ENCODE measurements at regions not wholly inside any gene's neighbourhood (a gene's known extent, or its start where the extent isn't known, plus 50 kb on each side); places are given as distances from the start of the nearest gene placed in this dataset.

DNA sequence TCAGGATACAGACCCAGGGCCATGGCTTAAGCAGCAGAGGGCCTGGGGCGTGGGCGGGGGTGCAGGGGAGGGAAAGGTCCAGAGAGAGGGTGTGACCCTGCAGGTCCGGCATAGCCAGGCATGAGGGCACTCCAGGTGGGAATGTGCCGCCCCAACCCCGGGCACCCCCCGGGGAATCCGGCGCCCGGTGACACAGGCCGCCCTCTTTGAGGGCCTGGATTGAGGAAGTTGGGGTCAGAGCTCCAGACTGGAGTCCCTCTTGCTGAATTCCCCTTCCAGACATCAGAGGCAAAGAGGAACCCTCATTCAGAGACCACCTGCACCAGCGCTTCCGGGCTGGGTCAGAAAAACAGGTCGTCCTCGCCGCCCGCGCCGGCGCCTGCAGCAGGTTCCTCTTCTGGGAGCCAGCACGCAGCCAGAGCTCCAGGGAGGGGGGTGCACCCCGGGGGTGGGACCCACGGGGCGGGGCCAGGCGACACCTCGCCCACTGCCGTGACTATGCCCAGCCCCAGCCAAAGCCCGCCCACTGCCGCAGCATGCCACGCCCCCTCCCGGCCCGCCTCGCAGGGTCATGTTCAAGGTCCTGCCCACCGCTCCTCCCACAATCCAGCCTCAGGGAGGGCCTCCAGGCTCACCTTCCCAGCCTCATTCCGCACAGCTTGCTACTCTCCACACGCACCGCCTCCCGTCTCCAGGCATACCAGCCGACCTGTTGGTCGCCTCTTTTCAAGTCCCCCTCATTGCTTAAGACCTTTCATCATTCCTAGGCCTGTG, 98.3 kb upstream of the ID2 start:
- peak; percentile 92 for DNase-seq (ENCODE audit: low spot score)
- Histone ChIP-seq H3K27me3 (no peaks in the 10 kb centered on the region), H3K27ac (peak overlapping the region; percentile 55 to 56), H3K36me3 (no peaks in the 10 kb centered on the region), H3K4me3 (peak overlapping the region in 1 of 2 donors; percentile 19), H3K9me3 (no peaks in the 10 kb centered on the region), H3K4me1 (peaks cover 0 to 36% of the 10 kb centered on the region in 2 donors)
- TF ChIP-seq, protein P1, sequence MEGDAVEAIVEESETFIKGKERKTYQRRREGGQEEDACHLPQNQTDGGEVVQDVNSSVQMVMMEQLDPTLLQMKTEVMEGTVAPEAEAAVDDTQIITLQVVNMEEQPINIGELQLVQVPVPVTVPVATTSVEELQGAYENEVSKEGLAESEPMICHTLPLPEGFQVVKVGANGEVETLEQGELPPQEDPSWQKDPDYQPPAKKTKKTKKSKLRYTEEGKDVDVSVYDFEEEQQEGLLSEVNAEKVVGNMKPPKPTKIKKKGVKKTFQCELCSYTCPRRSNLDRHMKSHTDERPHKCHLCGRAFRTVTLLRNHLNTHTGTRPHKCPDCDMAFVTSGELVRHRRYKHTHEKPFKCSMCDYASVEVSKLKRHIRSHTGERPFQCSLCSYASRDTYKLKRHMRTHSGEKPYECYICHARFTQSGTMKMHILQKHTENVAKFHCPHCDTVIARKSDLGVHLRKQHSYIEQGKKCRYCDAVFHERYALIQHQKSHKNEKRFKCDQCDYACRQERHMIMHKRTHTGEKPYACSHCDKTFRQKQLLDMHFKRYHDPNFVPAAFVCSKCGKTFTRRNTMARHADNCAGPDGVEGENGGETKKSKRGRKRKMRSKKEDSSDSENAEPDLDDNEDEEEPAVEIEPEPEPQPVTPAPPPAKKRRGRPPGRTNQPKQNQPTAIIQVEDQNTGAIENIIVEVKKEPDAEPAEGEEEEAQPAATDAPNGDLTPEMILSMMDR (IDR thresholded peaks at IDR 0.05): no peak

DNA sequence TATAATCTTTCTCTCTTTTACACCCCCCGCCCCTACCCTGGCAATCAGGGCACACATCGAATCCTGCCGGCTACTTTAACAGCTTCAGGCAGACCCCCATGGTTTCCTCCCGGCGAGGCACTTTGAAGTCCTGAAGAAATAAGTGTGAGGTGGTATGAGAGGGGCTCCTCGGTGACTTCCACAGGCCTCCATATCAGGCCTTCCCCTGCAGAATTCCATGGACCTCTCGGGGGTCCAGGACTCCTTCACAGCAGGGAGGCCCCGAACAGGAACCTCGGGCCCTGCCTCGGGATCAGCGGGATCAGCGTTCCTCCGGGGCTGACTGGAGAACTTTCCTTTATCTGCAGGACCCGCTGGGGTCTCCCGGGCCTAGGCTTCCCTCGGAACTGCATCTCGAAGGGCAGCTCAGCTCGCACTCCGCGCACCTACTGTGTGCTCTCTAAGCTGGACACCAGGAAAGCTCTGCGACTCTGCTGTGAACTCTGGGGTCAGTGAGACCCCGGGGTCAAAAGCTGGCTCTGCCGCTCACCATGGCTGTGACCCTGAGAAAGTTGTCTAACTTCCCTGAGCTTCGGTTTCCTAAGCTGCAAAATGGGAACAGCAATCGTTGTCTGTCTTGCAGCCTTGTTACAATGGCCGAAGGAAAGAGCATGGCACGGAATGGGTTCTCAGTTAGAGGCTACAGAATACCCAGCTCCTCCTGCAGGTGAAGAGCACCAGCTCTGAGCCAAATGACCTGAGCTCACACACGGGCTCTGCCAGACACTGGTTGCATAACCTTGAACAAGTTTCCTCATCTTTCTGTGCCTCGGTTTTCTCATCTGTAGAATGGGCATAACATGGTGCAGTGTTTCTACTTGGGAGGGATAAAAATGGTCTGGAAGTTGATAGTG, 97.4 kb upstream of the ID2 start:
- no peaks in the 10 kb centered on the region for H3K9me3 ChIP-seq
- DNase-seq (ENCODE audit: low spot score): no peak
- peak overlapping the region; percentile 55 to 56 for H3K27ac ChIP-seq
- H3K27me3 ChIP-seq: no peaks in the 10 kb centered on the region
- TF ChIP-seq, protein P1 (IDR thresholded peaks at IDR 0.05): no peak
- H3K36me3 ChIP-seq: no peaks in the 10 kb centered on the region
- H3K4me3 ChIP-seq: peak overlapping the region in 1 of 2 donors; percentile 19
- peaks cover 0 to 36% of the 10 kb centered on the region in 2 donors for H3K4me1 ChIP-seq

DNA sequence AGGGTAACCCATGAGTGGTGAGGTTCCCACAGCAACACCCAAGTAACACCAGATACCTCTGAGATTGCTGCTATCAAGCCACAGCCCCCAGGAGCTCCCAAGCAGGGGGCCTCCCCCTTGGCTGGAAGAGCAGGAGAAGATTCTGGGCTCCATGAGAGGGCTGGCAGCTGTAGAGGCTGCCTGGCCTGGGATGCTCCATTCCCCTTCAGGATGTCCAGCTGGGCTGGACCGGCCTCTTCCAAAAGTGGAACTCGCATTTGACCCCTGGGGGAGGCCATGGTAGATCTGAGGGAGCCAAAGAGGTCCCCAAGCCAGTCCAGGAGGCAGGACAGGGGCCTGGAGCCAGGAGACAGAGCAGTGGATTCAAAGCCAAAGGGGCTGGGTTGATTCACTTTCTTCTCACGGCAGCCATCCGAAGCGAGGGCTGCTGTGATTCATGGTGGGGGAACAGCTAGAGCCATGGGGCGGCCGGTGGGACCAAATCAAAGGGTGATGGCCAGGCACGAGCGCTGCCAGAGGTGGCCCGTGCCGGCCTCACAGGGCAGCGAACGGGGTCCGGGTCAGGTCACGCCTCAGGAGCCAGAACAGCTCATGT, 95.3 kb upstream of the ID2 start:
- no peak for DNase-seq (ENCODE audit: low spot score)
- TF ChIP-seq, protein P1 (IDR thresholded peaks at IDR 0.05): no peak
- peaks cover 0 to 27% of the 10 kb centered on the region in 2 donors for H3K4me1 ChIP-seq
- H3K9me3 ChIP-seq: no peaks in the 10 kb centered on the region
- no peaks in the 10 kb centered on the region for H3K36me3 ChIP-seq
- H3K27ac ChIP-seq: no peak overlapping the region
- no peak overlapping the region for H3K4me3 ChIP-seq
- H3K27me3 ChIP-seq: no peaks in the 10 kb centered on the region

DNA sequence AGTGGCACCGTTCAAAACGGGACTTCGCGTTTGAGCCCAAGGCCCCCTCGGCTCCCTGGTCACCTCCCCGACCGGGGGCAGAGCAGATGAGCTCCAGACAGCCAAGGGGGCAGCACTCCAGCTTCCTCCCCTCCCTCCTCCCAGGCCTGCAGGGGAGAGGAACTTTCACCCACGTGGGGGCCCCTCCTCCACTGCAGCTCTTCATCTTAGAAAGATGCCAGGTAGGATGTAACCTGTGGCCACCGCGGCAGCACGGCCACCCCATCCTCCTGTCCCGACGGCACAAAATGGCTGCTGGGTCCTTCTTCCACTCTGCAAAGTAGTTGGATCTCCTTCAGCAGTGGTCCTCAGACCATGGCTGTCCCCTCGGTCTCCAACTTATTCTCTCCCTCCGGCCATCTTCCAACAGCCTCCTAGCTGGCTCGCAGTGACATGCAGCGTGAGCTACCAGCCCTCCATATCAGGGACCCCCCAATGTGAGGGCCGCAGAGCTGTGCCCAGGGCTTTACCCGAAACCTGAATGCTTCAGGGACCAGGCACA, 94.5 kb upstream of the ID2 start:
- Histone ChIP-seq H3K4me3 (no peak overlapping the region), H3K4me1 (peaks cover 0 to 21% of the 10 kb centered on the region in 2 donors), H3K9me3 (no peaks in the 10 kb centered on the region), H3K27me3 (no peaks in the 10 kb centered on the region), H3K36me3 (no peaks in the 10 kb centered on the region), H3K27ac (no peak overlapping the region)
- DNase-seq (ENCODE audit: low spot score): no peak
- TF ChIP-seq, protein P1 (IDR thresholded peaks at IDR 0.05): no peak

DNA sequence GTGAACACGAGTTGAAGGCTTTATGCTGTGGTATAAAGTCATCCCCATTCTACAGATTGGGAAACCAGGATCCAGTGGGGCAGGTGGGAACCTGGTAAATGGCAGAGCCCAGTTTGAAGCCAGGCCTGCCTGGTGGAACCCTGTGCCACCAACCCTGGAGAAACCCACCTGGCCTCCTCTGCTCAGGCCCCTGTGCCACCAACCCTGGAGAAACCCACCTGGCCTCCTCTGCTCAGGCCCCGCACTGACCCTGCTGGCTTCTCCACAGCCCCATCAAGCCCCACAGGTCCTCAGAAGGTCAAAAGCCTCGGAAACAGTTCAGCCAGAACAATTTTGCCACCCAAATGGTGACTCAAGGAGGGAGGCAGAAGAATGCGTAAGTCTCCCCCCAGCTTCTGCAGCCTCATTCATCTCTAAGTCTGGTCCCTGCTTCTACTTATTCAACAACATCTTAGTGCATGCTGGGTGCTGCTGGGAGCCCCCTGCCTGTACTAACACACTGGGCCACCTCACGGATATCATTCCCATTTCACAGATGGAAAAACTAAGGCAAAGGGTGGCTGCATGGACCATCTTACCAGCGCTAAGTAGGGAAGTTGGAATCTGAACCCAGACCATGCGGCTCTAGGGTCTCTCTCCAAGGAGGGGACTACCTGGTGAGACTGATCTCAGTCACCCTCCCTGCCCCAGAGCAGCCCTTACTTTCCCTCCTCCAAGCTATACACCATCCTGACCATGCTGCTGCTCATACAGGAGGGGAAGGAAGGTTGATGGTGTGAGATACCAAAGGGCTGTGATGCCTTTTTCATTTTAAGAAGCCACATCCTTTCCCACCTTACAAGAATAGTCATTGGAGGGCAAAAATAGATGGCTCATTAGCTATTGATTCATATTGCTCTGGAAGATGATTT, 93.7 kb upstream of the ID2 start:
- no peak for DNase-seq (ENCODE audit: low spot score)

More for the DNA sequence above, 93.7 kb upstream of the ID2 start:
- Histone ChIP-seq H3K9me3 (no peaks in the 10 kb centered on the region), H3K4me1 (peaks cover 0 to 20% of the 10 kb centered on the region in 2 donors), H3K4me3 (no peak overlapping the region), H3K27me3 (no peaks in the 10 kb centered on the region), H3K27ac (no peak overlapping the region), H3K36me3 (no peaks in the 10 kb centered on the region)
- TF ChIP-seq, protein P1 (IDR thresholded peaks at IDR 0.05): no peak

All from right atrium auricular region (tissue), 2 donors.